Liver (tissue), 3 donors: ENCODE measurements at regions not wholly inside any gene's neighbourhood (a gene's known extent, or its start where the extent isn't known, plus 50 kb on each side); places are given as distances from the start of the nearest gene placed in this dataset.

Experiments used
- ATF3 ChIP-seq: IDR thresholded peaks from 2 replicates; pipeline ENCODE4 v1.6.1; 2016; ENCODE audit warnings: antibody characterized with exemption
- CTCF ChIP-seq: fragments of 150-350 bp; IDR thresholded peaks from 2 replicates; pipeline ENCODE4 v1.5.1; 2017; ENCODE audit warnings: improper control_type of control experiment, low read depth, low read length; ENCODE audit not compliant: missing input control
- EGR1 ChIP-seq, 2 donors: IDR thresholded peaks; 2 replicates each; pipeline ENCODE4 v1.6.1; 2016 to 2018; ENCODE audit warnings: antibody characterized with exemption in 2 of 2, low read depth in 2 of 2
- FOXA1 ChIP-seq: IDR thresholded peaks from 2 replicates; pipeline ENCODE4 v1.6.1; 2016; ENCODE audit warnings: antibody characterized with exemption
- GABPA ChIP-seq, 2 donors: IDR thresholded peaks in 1 of 2; conservative IDR thresholded peaks in 1 of 2; 2 replicates each; pipeline ENCODE4 v1.6.1; 2016; ENCODE audit warnings: antibody characterized with exemption in 2 of 2, mild to moderate bottlenecking in 1 of 2, moderate library complexity in 1 of 2
- HNF4A ChIP-seq, 2 donors: conservative IDR thresholded peaks; 2 replicates each; pipeline ENCODE4 v1.6.1; 2016; ENCODE audit warnings: antibody characterized with exemption in 2 of 2, mild to moderate bottlenecking in 2 of 2
- JUND ChIP-seq, 2 donors: IDR thresholded peaks; 2 replicates each; pipeline ENCODE4 v1.6.1; 2016; ENCODE audit warnings: antibody characterized with exemption in 2 of 2
- MAX ChIP-seq: IDR thresholded peaks from 2 replicates; pipeline ENCODE4 v1.6.1; 2016; ENCODE audit warnings: antibody characterized with exemption
- RAD21 ChIP-seq, 2 donors: IDR thresholded peaks; 2 replicates each; pipeline ENCODE4 v1.6.1; 2016; ENCODE audit warnings: antibody characterized with exemption in 2 of 2, mild to moderate bottlenecking in 2 of 2
- RXRA ChIP-seq, 2 donors: IDR thresholded peaks; 2 replicates each; pipeline ENCODE4 v1.6.1; 2017 to 2018; ENCODE audit warnings: antibody characterized with exemption in 2 of 2, mild to moderate bottlenecking in 1 of 2
- SP1 ChIP-seq: IDR thresholded peaks from 2 replicates; pipeline ENCODE4 v1.6.1; 2018; ENCODE audit warnings: antibody characterized with exemption, mild to moderate bottlenecking
- TAF1 ChIP-seq: conservative IDR thresholded peaks from 2 replicates; pipeline ENCODE4 v1.6.1; 2016; ENCODE audit warnings: antibody characterized with exemption, mild to moderate bottlenecking
- YY1 ChIP-seq: IDR thresholded peaks from 2 replicates; pipeline ENCODE4 v1.6.1; 2016; ENCODE audit warnings: antibody characterized with exemption, mild to moderate bottlenecking
- ZBTB33 ChIP-seq: IDR thresholded peaks from 2 replicates; pipeline ENCODE4 v1.6.1; 2016; ENCODE audit warnings: antibody characterized with exemption
- donor health status: healthy.
- donor health status: healthy.

GRCh38 chr6:85764844-85765243 is 122.2 kb upstream of the SYNCRIP start:
- TF ChIP-seq SP1: no peak
- TF ChIP-seq RAD21 (IDR thresholded peaks at IDR 0.05): no peak
- TF ChIP-seq TAF1: no peak
- no peak for TF ChIP-seq YY1
- no peak for TF ChIP-seq CTCF
- no peak for TF ChIP-seq ATF3
- TF ChIP-seq FOXA1: no peak
- no peak for TF ChIP-seq MAX
- TF ChIP-seq ZBTB33: no peak
- TF ChIP-seq JUND (IDR thresholded peaks at IDR 0.05): no peak
- TF ChIP-seq RXRA (IDR thresholded peaks at IDR 0.05): no peak
- no peak for TF ChIP-seq GABPA (IDR thresholded peaks at IDR 0.05 in 1 of 2, conservative IDR thresholded peaks at IDR 0.05 in 1 of 2)
- TF ChIP-seq EGR1 (IDR thresholded peaks at IDR 0.05; ENCODE audit: low read depth in 2 of 2): no peak
- no peak for TF ChIP-seq HNF4A (conservative IDR thresholded peaks at IDR 0.05)
